K562 (cell line): ENCODE measurements at regions not wholly inside any gene's neighbourhood (a gene's known extent, or its start where the extent isn't known, plus 50 kb on each side); places are given as distances from the start of the nearest gene placed in this dataset.

Experiments used
- ATAC-seq: fragments of 200-7000 bp; cut with Tn5 transposase; 3 replicates; pipeline ENCODE4 v1.9.1; 2020; ENCODE audit warnings: moderate library complexity
- BruUV-seq: library from RNA; stranded (reverse); fragments of 400-500 nt; replicated peaks from 2 replicates; lab custom pipeline; 2021; lab: Mats Ljungman, UMichigan
- CTCF ChIA-PET: fragments of 300-600 bp; formaldehyde crosslinking; extraction: SDS; loops from one replicate; lab custom pipeline; 2021; ENCODE audit warnings: low intra/inter-chr PET ratio; lab: Yijun Ruan, JAX
- POLR2A ChIA-PET: fragments of 300-600, 350-650 bp; sonication (Branson Sonifier 250); formaldehyde crosslinking; extraction: SDS; loops from one replicate; lab custom pipeline; 2021; ENCODE audit warnings: antibody characterized with exemption, inconsistent platforms; lab: Yijun Ruan, JAX
- DNase-seq, 4 experiments: peaks; one replicate each; pipeline versions ENCODE4 v3.0.0 to v3.0.0-alpha.2; 2011 to 2018; ENCODE audit warnings: low spot score in 3 of 4, mixed read lengths in 3 of 4; ENCODE audit errors: extremely low read depth in 1 of 4
- FAIRE-seq: peaks from 2 replicates; lab custom pipeline; 2011; peaks lifted over from hg19 to GRCh38; lab: Jason Lieb, UNC
- H2AFZ ChIP-seq: 2 replicates; pipeline ENCODE4 v1.6.0; 2011; ENCODE audit warnings: low read depth, low read length, control low read depth, inconsistent platforms
- H3K27ac ChIP-seq: fragments of 200-600 bp; 3 replicates; pipeline ENCODE4 v1.8.0; 2011; ENCODE audit warnings: low read depth, mild to moderate bottlenecking, control low read depth, inconsistent platforms, low read length, moderate library complexity, mixed read lengths; ENCODE audit errors: extremely low read depth
- H3K27me3 ChIP-seq, 2 experiments: fragments of 300-600 bp in 1 of 2; 2 replicates in 1 of 2; 3 replicates in 1 of 2; pipeline versions ENCODE4 v1.6.0 to v1.8.0; 2011; ENCODE audit warnings: inconsistent platforms in 2 of 2, low read length in 2 of 2, mild to moderate bottlenecking in 1 of 2, mixed read lengths in 1 of 2, moderate library complexity in 1 of 2; ENCODE audit not compliant: control insufficient read depth in 2 of 2, insufficient read depth in 2 of 2
- H3K36me3 ChIP-seq: fragments of 300-600 bp; 3 replicates; pipeline ENCODE4 v1.8.0; 2011; ENCODE audit warnings: mild to moderate bottlenecking, low read length, inconsistent platforms; ENCODE audit not compliant: control insufficient read depth, insufficient read depth
- H3K4me1 ChIP-seq, 2 experiments: fragments of 200-600 bp in 1 of 2; replicated peaks in 1 of 2; 2 replicates in 1 of 2; 3 replicates in 1 of 2; pipeline versions ENCODE4 v1.5.1 to v1.8.0; 2011; ENCODE audit warnings: inconsistent platforms in 2 of 2, low read length in 2 of 2, mild to moderate bottlenecking in 1 of 2, mixed read lengths in 1 of 2, moderate library complexity in 1 of 2; ENCODE audit not compliant: control insufficient read depth in 2 of 2, insufficient read depth in 2 of 2
- H3K4me2 ChIP-seq: 2 replicates; pipeline ENCODE4 v1.6.1; 2011; ENCODE audit warnings: low read length, control low read depth, inconsistent platforms, mixed read lengths; ENCODE audit not compliant: insufficient read depth
- H3K4me3 ChIP-seq: fragments of 200-600 bp; sonication (generic), shearing (Covaris generic); 2 replicates; pipeline ENCODE4 v1.5.1; 2016; ENCODE audit warnings: control low read depth, inconsistent platforms
- H3K79me2 ChIP-seq: fragments of 200-600 bp; 3 replicates; pipeline ENCODE4 v1.8.0; 2011; ENCODE audit warnings: low read length, inconsistent platforms; ENCODE audit not compliant: control insufficient read depth, insufficient read depth
- H3K9ac ChIP-seq, 2 experiments: 2 replicates each; pipeline versions ENCODE4 v1.6.0 to v1.6.1; 2011; ENCODE audit warnings: low read depth in 2 of 2, low read length in 2 of 2, control low read depth in 1 of 2, inconsistent platforms in 1 of 2, mild to moderate bottlenecking in 1 of 2, mixed read lengths in 1 of 2; ENCODE audit not compliant: insufficient read depth in 1 of 2
- H3K9me1 ChIP-seq: one replicate; pipeline ENCODE4 v1.6.0; 2011; ENCODE audit warnings: inconsistent platforms, mild to moderate bottlenecking, low read length, moderate library complexity; ENCODE audit not compliant: control insufficient read depth, insufficient read depth
- H3K9me3 ChIP-seq: replicated peaks from 2 replicates; pipeline ENCODE4 v1.5.1; 2011; ENCODE audit warnings: low read depth, low read length, inconsistent platforms; ENCODE audit not compliant: control insufficient read depth, insufficient read depth
- H4K20me1 ChIP-seq: replicated peaks from 2 replicates; pipeline ENCODE4 v1.6.1; 2011; ENCODE audit warnings: low read length, inconsistent platforms, mixed read lengths; ENCODE audit not compliant: control insufficient read depth, insufficient read depth
- ARID2 ChIP-seq: fragments of 450-650 bp; IDR thresholded peaks from 2 replicates; pipeline ENCODE4 v1.6.1; 2017; ENCODE audit warnings: antibody characterized with exemption, mild to moderate bottlenecking
- DMBX1 ChIP-seq: fragments of 250-450 bp; sonication (Bioruptor Pico); IDR thresholded peaks from 2 replicates; pipeline ENCODE4 v1.8.0; 2022; ENCODE audit warnings: inconsistent platforms, mild to moderate bottlenecking, moderate library complexity, borderline replicate concordance
- FOXA3 ChIP-seq, 2 experiments: fragments of 450-650 bp in 1 of 2; sonication (generic) in 1 of 2; formaldehyde crosslinking; IDR thresholded peaks in 1 of 2; conservative IDR thresholded peaks in 1 of 2; 2 replicates each; pipeline versions ENCODE4 v1.4.0 to v1.8.0; 2020 to 2022; ENCODE audit warnings: mild to moderate bottlenecking in 2 of 2, missing genetic modification reagents in 1 of 2
- MYNN ChIP-seq, 2 experiments: sonication (generic); formaldehyde crosslinking in 1 of 2; IDR thresholded peaks; 2 replicates each; pipeline versions ENCODE4 v1.5.0 to v1.6.1; 2016 to 2020; ENCODE audit warnings: antibody characterized with exemption in 1 of 2, missing genetic modification reagents in 1 of 2
- NCOA4 ChIP-seq: fragments of 450-650 bp; IDR thresholded peaks from 2 replicates; pipeline ENCODE4 v1.6.1; 2018; ENCODE audit warnings: mild to moderate bottlenecking; ENCODE audit not compliant: partially characterized antibody
- NFXL1 ChIP-seq: fragments of 450-650 bp; formaldehyde crosslinking; IDR thresholded peaks from 2 replicates; pipeline ENCODE4 v1.4.0; 2021; ENCODE audit warnings: mild to moderate bottlenecking
- NR4A1 ChIP-seq, 2 experiments: fragments of 250-450 bp in 1 of 2; fragments of 450-650 bp in 1 of 2; sonication (Bioruptor Pico) in 1 of 2; IDR thresholded peaks; 2 replicates each; pipeline versions ENCODE4 v1.4.0 to v1.6.1; 2016 to 2020; ENCODE audit warnings: mild to moderate bottlenecking in 2 of 2, missing compliant biosample characterization in 1 of 2, missing genetic modification characterization in 1 of 2, moderate library complexity in 1 of 2
- PTTG1 ChIP-seq: fragments of 450-650 bp; IDR thresholded peaks from 2 replicates; pipeline ENCODE4 v1.6.1; 2016; ENCODE audit warnings: low read depth, mild to moderate bottlenecking, missing genetic modification characterization, missing compliant biosample characterization
- SMAD3 ChIP-seq: fragments of 450-650 bp; formaldehyde crosslinking; conservative IDR thresholded peaks from 2 replicates; pipeline ENCODE4 v1.4.0; 2020; ENCODE audit warnings: mild to moderate bottlenecking
- TCF7L2 ChIP-seq: fragments of 150-350 bp; IDR thresholded peaks from 2 replicates; pipeline ENCODE4 v1.6.1; 2016; ENCODE audit warnings: low read depth, mild to moderate bottlenecking, low read length, moderate library complexity
- WHSC1 ChIP-seq: IDR thresholded peaks from one replicate; pipeline ENCODE4 v1.6.1; 2012; ENCODE audit warnings: low read length, control low read depth, inconsistent platforms
- ZSCAN29 ChIP-seq: fragments of 450-650 bp; IDR thresholded peaks from 2 replicates; pipeline ENCODE4 v1.6.1; 2017
- WGBS: fragments of 100-300 bp; shearing (Covaris generic); methylation state at CpG from one replicate; pipeline ENCODE4 v1.1.6; 2016; ENCODE audit warnings: low coverage, mixed read lengths; ENCODE audit not compliant: insufficient coverage; ENCODE audit errors: missing lambda C conversion rate; 5-methylcytosine and 5-hydroxymethylcytosine counted together
- in situ Hi-C: fragments of 300-500 bp; cut with MboI; formaldehyde crosslinking; loops from 4 replicates; pipeline ENCODE4 v1.15.0; 2018; ENCODE audit warnings: inconsistent platforms, mixed read lengths
- intact Hi-C: fragments of 100-400 bp; cut with micrococcal nuclease; formaldehyde crosslinking; loops from 2 replicates; pipeline ENCODE4 v1.14.2; 2022
- TF ChIP-seq, protein P1 (sequence below): sonication (generic); formaldehyde crosslinking; IDR thresholded peaks from 2 replicates; pipeline ENCODE4 v1.8.0; 2022; ENCODE audit warnings: mild to moderate bottlenecking, missing genetic modification reagents
- TF ChIP-seq, protein P2 (sequence below): sonication (generic); formaldehyde crosslinking; IDR thresholded peaks from 2 replicates; pipeline ENCODE4 v1.8.0; 2022; ENCODE audit warnings: missing genetic modification reagents, mild to moderate bottlenecking, borderline replicate concordance
- TF ChIP-seq, protein P3 (sequence below): IDR thresholded peaks from 2 replicates; pipeline ENCODE4 v1.6.1; 2011; ENCODE audit not compliant: insufficient read length; ENCODE audit errors: extremely low read depth

GRCh38 chr4:58543465-58543864 lies 1433.3 kb upstream of the IGFBP7 start (continued):
- TF ChIP-seq, protein P1, sequence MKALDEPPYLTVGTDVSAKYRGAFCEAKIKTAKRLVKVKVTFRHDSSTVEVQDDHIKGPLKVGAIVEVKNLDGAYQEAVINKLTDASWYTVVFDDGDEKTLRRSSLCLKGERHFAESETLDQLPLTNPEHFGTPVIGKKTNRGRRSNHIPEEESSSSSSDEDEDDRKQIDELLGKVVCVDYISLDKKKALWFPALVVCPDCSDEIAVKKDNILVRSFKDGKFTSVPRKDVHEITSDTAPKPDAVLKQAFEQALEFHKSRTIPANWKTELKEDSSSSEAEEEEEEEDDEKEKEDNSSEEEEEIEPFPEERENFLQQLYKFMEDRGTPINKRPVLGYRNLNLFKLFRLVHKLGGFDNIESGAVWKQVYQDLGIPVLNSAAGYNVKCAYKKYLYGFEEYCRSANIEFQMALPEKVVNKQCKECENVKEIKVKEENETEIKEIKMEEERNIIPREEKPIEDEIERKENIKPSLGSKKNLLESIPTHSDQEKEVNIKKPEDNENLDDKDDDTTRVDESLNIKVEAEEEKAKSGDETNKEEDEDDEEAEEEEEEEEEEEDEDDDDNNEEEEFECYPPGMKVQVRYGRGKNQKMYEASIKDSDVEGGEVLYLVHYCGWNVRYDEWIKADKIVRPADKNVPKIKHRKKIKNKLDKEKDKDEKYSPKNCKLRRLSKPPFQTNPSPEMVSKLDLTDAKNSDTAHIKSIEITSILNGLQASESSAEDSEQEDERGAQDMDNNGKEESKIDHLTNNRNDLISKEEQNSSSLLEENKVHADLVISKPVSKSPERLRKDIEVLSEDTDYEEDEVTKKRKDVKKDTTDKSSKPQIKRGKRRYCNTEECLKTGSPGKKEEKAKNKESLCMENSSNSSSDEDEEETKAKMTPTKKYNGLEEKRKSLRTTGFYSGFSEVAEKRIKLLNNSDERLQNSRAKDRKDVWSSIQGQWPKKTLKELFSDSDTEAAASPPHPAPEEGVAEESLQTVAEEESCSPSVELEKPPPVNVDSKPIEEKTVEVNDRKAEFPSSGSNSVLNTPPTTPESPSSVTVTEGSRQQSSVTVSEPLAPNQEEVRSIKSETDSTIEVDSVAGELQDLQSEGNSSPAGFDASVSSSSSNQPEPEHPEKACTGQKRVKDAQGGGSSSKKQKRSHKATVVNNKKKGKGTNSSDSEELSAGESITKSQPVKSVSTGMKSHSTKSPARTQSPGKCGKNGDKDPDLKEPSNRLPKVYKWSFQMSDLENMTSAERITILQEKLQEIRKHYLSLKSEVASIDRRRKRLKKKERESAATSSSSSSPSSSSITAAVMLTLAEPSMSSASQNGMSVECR, result no peak
- TF ChIP-seq MYNN (IDR thresholded peaks at IDR 0.05) (no peak), MYNN (CRISPR knock-in tag; IDR thresholded peaks at IDR 0.05) (no peak), ARID2 (no peak)

DNA sequence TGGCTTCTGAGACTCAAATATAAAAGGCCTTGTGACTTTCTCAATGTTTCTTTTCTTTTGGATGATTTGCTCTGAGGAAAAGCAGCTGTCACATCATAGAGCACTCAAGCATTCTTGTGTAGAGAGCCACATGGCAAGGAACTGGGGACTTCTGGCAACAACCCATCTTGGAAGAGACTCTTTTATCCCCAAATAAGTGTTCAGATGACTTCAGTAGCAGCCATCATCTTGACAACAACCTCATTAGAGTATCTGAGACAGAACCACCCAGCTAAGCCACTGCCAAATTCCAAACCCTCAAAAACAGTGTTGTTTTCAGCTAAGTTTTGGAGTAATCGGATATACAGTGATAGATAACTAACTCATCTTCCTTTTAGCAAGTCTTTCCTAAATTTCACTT lies 1431.7 kb upstream of the IGFBP7 start:
- ChIA-PET POLR2A (no interaction called here), CTCF (no interaction called here)
- Histone ChIP-seq H3K9me1 (no peaks in the 10 kb centered on the region), H3K36me3 (no peaks in the 10 kb centered on the region), H3K27me3 (no peaks in the 10 kb centered on the region), H3K4me3 (no peak overlapping the region), H3K27ac (no peak overlapping the region), H3K9ac (no peak overlapping the region), H3K4me1 (no peaks in the 10 kb centered on the region), H3K79me2 (no peaks in the 10 kb centered on the region), H3K9me3 (no peaks in the 10 kb centered on the region), H4K20me1 (no peaks in the 10 kb centered on the region), H2AFZ (no peak overlapping the region), H3K4me2 (no peak overlapping the region)
- intact Hi-C loops (no loop called here), in situ Hi-C loops (no loop called here)
- no peak for ATAC-seq
- no peak for FAIRE-seq
- no peak for DNase-seq
- BruUV-seq, result no TSS peak
- 0% methylated on average over 1 of the region's 1 CpG for WGBS
- no peak for TF ChIP-seq TCF7L2
- TF ChIP-seq ZSCAN29, result no peak
- no peak for TF ChIP-seq NFXL1
- no peak for TF ChIP-seq PTTG1 (tag)
- TF ChIP-seq, protein P2, sequence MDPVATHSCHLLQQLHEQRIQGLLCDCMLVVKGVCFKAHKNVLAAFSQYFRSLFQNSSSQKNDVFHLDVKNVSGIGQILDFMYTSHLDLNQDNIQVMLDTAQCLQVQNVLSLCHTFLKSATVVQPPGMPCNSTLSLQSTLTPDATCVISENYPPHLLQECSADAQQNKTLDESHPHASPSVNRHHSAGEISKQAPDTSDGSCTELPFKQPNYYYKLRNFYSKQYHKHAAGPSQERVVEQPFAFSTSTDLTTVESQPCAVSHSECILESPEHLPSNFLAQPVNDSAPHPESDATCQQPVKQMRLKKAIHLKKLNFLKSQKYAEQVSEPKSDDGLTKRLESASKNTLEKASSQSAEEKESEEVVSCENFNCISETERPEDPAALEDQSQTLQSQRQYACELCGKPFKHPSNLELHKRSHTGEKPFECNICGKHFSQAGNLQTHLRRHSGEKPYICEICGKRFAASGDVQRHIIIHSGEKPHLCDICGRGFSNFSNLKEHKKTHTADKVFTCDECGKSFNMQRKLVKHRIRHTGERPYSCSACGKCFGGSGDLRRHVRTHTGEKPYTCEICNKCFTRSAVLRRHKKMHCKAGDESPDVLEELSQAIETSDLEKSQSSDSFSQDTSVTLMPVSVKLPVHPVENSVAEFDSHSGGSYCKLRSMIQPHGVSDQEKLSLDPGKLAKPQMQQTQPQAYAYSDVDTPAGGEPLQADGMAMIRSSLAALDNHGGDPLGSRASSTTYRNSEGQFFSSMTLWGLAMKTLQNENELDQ (CRISPR knock-in tag), result no peak
- TF ChIP-seq NR4A1 (CRISPR knock-in tag; IDR thresholded peaks at IDR 0.05), result no peak
- no peak for TF ChIP-seq NR4A1 (tag; IDR thresholded peaks at IDR 0.05)
- no peak for TF ChIP-seq SMAD3 (CRISPR knock-in tag)
- TF ChIP-seq DMBX1, result no peak
- TF ChIP-seq FOXA3 (CRISPR knock-in tag; conservative IDR thresholded peaks at IDR 0.05 in 1 of 2, IDR thresholded peaks at IDR 0.05 in 1 of 2), result no peak
- TF ChIP-seq WHSC1, result no peak
- no peak for TF ChIP-seq NCOA4
- TF ChIP-seq, protein P3, sequence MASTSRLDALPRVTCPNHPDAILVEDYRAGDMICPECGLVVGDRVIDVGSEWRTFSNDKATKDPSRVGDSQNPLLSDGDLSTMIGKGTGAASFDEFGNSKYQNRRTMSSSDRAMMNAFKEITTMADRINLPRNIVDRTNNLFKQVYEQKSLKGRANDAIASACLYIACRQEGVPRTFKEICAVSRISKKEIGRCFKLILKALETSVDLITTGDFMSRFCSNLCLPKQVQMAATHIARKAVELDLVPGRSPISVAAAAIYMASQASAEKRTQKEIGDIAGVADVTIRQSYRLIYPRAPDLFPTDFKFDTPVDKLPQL, result no peak
